HG02870 (cell line): ENCODE measurements at regions not wholly inside any gene's neighbourhood (a gene's known extent, or its start where the extent isn't known, plus 50 kb on each side); places are given as distances from the start of the nearest gene placed in this dataset.

Experiments
- ATAC-seq: cut with Tn5 transposase; IDR thresholded peaks from one replicate; pipeline ENCODE4 v1.9.1; 2021; ENCODE audit warnings: mild to moderate bottlenecking, moderate library complexity; ENCODE audit not compliant: unreplicated experiment

- no peak for ATAC-seq
Measured at GRCh38 chr2:120968307-120969015, 232.8 kb downstream of the GLI2 start.

- ATAC-seq = no peak
Measured at GRCh38 chr2:120969613-120970355, 234.1 kb downstream of the GLI2 start.

GRCh38 chr2:120971866-120972265, 236.2 kb downstream of the GLI2 start:
- no peak for ATAC-seq

GRCh38 chr2:120972286-120972685, 236.6 kb downstream of the GLI2 start:
- no peak for ATAC-seq

GRCh38 chr2:120973196-120973595, 237.5 kb downstream of the GLI2 start:
- ATAC-seq = no peak

- ATAC-seq = no peak
Measured at GRCh38 chr2:120974950-120975349, 239.3 kb downstream of the GLI2 start.

GRCh38 chr2:120976501-120977307, 241.0 kb downstream of the GLI2 start:
- ATAC-seq = no peak

GRCh38 chr2:120977582-120978358, 242.1 kb downstream of the GLI2 start:
- ATAC-seq = no peak

GRCh38 chr2:120978359-120979050, 242.8 kb downstream of the GLI2 start:
- no peak for ATAC-seq

- ATAC-seq = no peak
Measured at GRCh38 chr2:120979398-120979797, 243.7 kb downstream of the GLI2 start.

- ATAC-seq = no peak
Measured at GRCh38 chr2:120979921-120980320, 244.3 kb downstream of the GLI2 start.

- ATAC-seq = no peak
Measured at GRCh38 chr2:120981443-120981842, 245.8 kb downstream of the GLI2 start.

- no peak for ATAC-seq
Measured at GRCh38 chr2:120982598-120982997, 246.9 kb downstream of the GLI2 start.

- no peak for ATAC-seq
Measured at GRCh38 chr2:120983344-120983743, 247.7 kb downstream of the GLI2 start.

- ATAC-seq = no peak
Measured at GRCh38 chr2:120984046-120984445, 248.4 kb downstream of the GLI2 start.

GRCh38 chr2:120984452-120985173, 248.9 kb downstream of the GLI2 start:
- no peak for ATAC-seq

- no peak for ATAC-seq
Measured at GRCh38 chr2:120985174-120985996, 249.7 kb downstream of the GLI2 start.

GRCh38 chr2:120985997-120986651, 250.5 kb downstream of the GLI2 start:
- no peak for ATAC-seq
